OCI-LY7 (cell line): ENCODE measurements at regions not wholly inside any gene's neighbourhood (a gene's known extent, or its start where the extent isn't known, plus 50 kb on each side); places are given as distances from the start of the nearest gene placed in this dataset.
"Not testable (repeated sequence)": the region's sequence is repeated elsewhere in the genome, so short reads cannot be mapped to it uniquely, and the experiment has no call there.

ENCODE experiments used
- BruUV-seq: library from RNA; stranded (reverse); fragments of 400-500 nt; replicated peaks from 2 replicates; lab custom pipeline; 2021; lab: Mats Ljungman, UMichigan
- CTCF ChIA-PET: fragments of 300-600 bp; sonication (Branson Sonifier 250); formaldehyde crosslinking; loops from one replicate; lab custom pipeline; 2022; ENCODE audit warnings: antibody characterized with exemption; ENCODE audit not compliant: unreplicated experiment; lab: Charles Lee
- POLR2A ChIA-PET: fragments of 300-600 bp; sonication (Branson Sonifier 250); formaldehyde crosslinking; loops from one replicate; lab custom pipeline; 2022; ENCODE audit warnings: antibody characterized with exemption; lab: Charles Lee
- DNase-seq: peaks from one replicate; pipeline ENCODE4 v3.0.0-alpha.2; 2015; ENCODE audit warnings: low spot score
- H2AFZ ChIP-seq: fragments of 200-600 bp; sonication (generic), shearing (Covaris generic); 2 replicates; pipeline ENCODE4 v1.6.1; 2014; ENCODE audit warnings: mild to moderate bottlenecking, antibody characterized with exemption, low read length, moderate library complexity
- H3K27ac ChIP-seq: fragments of 200-600 bp; sonication (generic); 2 replicates; pipeline ENCODE4 v1.5.1; 2014; ENCODE audit warnings: mixed run types, low read depth, mild to moderate bottlenecking, moderate library complexity, low read length, inconsistent platforms; ENCODE audit not compliant: poor library complexity, severe bottlenecking
- H3K36me3 ChIP-seq: fragments of 200-600 bp; sonication (generic); 2 replicates; pipeline ENCODE4 v1.6.1; 2014; ENCODE audit warnings: mild to moderate bottlenecking, antibody characterized with exemption, low read length, moderate library complexity, mixed read lengths; ENCODE audit not compliant: insufficient read depth
- H3K4me1 ChIP-seq: fragments of 200-600 bp; sonication (generic); 2 replicates; pipeline ENCODE4 v1.5.1; 2014; ENCODE audit warnings: mild to moderate bottlenecking, low read length; ENCODE audit not compliant: insufficient read depth, poor library complexity, severe bottlenecking
- H3K4me2 ChIP-seq: fragments of 200-600 bp; sonication (generic); 2 replicates; pipeline ENCODE4 v1.6.1; 2014; ENCODE audit warnings: mild to moderate bottlenecking, low read length
- H3K4me3 ChIP-seq: fragments of 200-600 bp; sonication (generic); 2 replicates; pipeline ENCODE4 v1.5.1; 2014; ENCODE audit warnings: mild to moderate bottlenecking, low read depth, low read length; ENCODE audit not compliant: poor library complexity, severe bottlenecking
- H3K79me2 ChIP-seq: fragments of 200-600 bp; sonication (generic); 2 replicates; pipeline ENCODE4 v1.6.1; 2016; ENCODE audit warnings: low read depth, mild to moderate bottlenecking, low read length, moderate library complexity, mixed read lengths; ENCODE audit not compliant: insufficient read depth
- H3K9me2 ChIP-seq: fragments of 200-600 bp; sonication (generic); 2 replicates; pipeline ENCODE4 v1.6.1; 2016; ENCODE audit warnings: mild to moderate bottlenecking, low read length, mixed read lengths; ENCODE audit not compliant: insufficient read depth
- H3K9me3 ChIP-seq: fragments of 200-600 bp; sonication (generic); 2 replicates; pipeline ENCODE4 v1.6.1; 2014; ENCODE audit warnings: mild to moderate bottlenecking, mixed run types, low read length, mixed read lengths
- H4K20me1 ChIP-seq: fragments of 200-600 bp; sonication (generic); 2 replicates; pipeline ENCODE4 v1.6.1; 2014; ENCODE audit warnings: mild to moderate bottlenecking, antibody characterized with exemption, low read length, moderate library complexity, mixed read lengths; ENCODE audit not compliant: insufficient read depth
- CTCF ChIP-seq: fragments of 200-600 bp; sonication (generic); conservative IDR thresholded peaks from 2 replicates; pipeline ENCODE4 v1.5.1; 2014; ENCODE audit warnings: mild to moderate bottlenecking, antibody characterized with exemption, low read length, moderate library complexity, mixed read lengths
- EZH2phosphoT487 ChIP-seq: fragments of 200-600 bp; sonication (generic); IDR thresholded peaks from 2 replicates; pipeline ENCODE4 v1.6.1; 2018; ENCODE audit warnings: low read depth, borderline replicate concordance, mild to moderate bottlenecking, mixed run types, antibody characterized with exemption, low read length, moderate library complexity, mixed read lengths
- intact Hi-C: fragments of 100-400 bp; cut with micrococcal nuclease; formaldehyde crosslinking; loops from one replicate; pipeline ENCODE4 v1.10.0; 2022; ENCODE audit not compliant: unreplicated experiment

- Histone ChIP-seq H3K9me3 (no peaks in the 10 kb centered on the region), H3K79me2 (no peaks in the 10 kb centered on the region), H4K20me1 (no peaks in the 10 kb centered on the region), H3K4me3 (no peak overlapping the region), H3K27ac (no peak overlapping the region), H3K4me1 (no peaks in the 10 kb centered on the region), H3K4me2 (no peak overlapping the region), H2AFZ (no peak overlapping the region), H3K36me3 (no peaks in the 10 kb centered on the region), H3K9me2 (no peaks in the 10 kb centered on the region)
- BruUV-seq, result no TSS peak
- intact Hi-C loops, result no loop called here
- POLR2A ChIA-PET, result interaction anchor here (0.8 kb wide), 1 partner anchor 148 kb away, joined by 3 read pairs; the partner anchor contains the start of gene PRR23E
- peak; percentile 8 for DNase-seq
- no peak for TF ChIP-seq EZH2phosphoT487
- CTCF ChIA-PET, result no interaction called here
Measured at GRCh38 chr3:127044996-127045395, 62.1 kb downstream of the PLXNA1 start.

DNA sequence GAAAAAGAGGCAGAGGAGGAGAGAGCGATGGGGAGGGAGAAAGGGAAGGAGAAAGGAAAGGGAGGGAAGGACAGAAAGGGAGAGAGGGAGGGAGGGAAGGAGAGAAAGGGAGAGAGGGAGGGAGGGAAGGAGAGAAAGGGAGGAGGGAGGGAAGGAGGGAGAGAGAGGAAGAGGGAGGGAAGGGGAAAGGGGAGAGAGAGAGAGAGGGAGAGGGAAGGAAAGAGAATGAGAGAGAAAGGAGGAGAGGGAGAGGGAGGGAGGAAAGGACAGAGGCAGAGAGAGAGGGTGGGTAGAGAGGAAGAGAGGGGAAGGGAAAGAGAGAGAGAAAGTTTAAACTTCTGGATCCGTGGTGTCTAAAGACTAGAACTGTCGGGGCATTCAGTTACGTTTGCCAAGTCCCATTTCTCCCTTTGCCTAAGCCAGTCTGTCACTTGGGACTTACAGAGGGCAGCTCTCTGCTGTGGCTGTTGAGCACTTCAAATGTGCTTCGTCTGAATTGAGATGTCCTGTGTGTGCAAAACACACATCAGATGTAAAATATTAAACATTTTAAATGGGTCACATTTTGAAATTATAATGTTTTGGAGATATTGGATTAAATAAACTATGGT is 62.6 kb downstream of the PLXNA1 start:
- no peaks in the 10 kb centered on the region for H3K4me1 ChIP-seq
- no peaks in the 10 kb centered on the region for H3K79me2 ChIP-seq
- no peak overlapping the region for H3K4me3 ChIP-seq
- no peak overlapping the region for H2AFZ ChIP-seq
- H3K9me2 ChIP-seq, result no peaks in the 10 kb centered on the region
- H4K20me1 ChIP-seq, result no peaks in the 10 kb centered on the region
- H3K27ac ChIP-seq, result no peak overlapping the region
- CTCF ChIA-PET, result no interaction called here
- intact Hi-C loops, result no loop called here
- no peaks in the 10 kb centered on the region for H3K9me3 ChIP-seq
- POLR2A ChIA-PET, result interaction anchor here (1.3 kb wide), 1 partner anchor 30 kb away, joined by 3 read pairs; no protein-coding TSS in a partner anchor
- TF ChIP-seq CTCF, result no peak
- no TSS peak for BruUV-seq
- no peaks in the 10 kb centered on the region for H3K36me3 ChIP-seq
- no peak overlapping the region for H3K4me2 ChIP-seq
- DNase-seq, result no peak

GRCh38 chr3:127046690-127047089 is 63.8 kb downstream of the PLXNA1 start:
- H3K4me3 ChIP-seq, H3K36me3 ChIP-seq, BruUV-seq, CTCF ChIA-PET, H3K79me2 ChIP-seq, H3K9me2 ChIP-seq, H3K27ac ChIP-seq, H3K4me1 ChIP-seq, H4K20me1 ChIP-seq, H2AFZ ChIP-seq, H3K9me3 ChIP-seq, DNase-seq, intact Hi-C loops, H3K4me2 ChIP-seq: not testable (repeated sequence)
- POLR2A ChIA-PET, result interaction anchor here (1.3 kb wide), 1 partner anchor 29 kb away, joined by 3 read pairs; no protein-coding TSS in a partner anchor
